GM12892 (cell line): ENCODE measurements at regions not wholly inside any gene's neighbourhood (a gene's known extent, or its start where the extent isn't known, plus 50 kb on each side); places are given as distances from the start of the nearest gene placed in this dataset.

Experiments used
- POLR2A ChIP-seq: IDR thresholded peaks from 2 replicates; pipeline ENCODE4 v1.6.1; 2011; ENCODE audit warnings: low read depth, low read length, control low read depth
- POLR2AphosphoS5 ChIP-seq: IDR thresholded peaks from 2 replicates; pipeline ENCODE4 v1.6.1; 2011; ENCODE audit warnings: low read depth, low read length, control low read depth

DNA sequence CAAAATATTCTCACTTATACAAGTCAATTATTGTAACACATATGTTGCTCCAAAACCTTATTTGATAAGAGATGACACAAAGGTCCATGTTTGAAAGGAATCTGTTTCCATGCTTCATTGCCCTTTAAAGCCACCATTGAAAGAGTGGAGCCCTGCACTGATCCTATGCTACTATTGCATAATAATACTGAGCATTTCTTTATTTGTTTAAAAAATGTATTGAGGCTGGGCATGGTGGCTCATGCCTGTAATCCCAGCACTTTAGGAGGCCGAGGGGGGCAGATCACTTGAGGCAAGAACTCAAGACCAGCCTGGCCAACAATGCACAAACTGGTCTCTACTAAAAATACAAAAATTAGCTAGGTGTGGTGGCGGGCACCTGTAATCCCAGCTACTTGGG lies 178.8 kb upstream of the STARD13 start:
- TF ChIP-seq POLR2AphosphoS5 (no peak), POLR2A (no peak)
